Neural cell (in vitro differentiated cells): ENCODE measurements at regions not wholly inside any gene's neighbourhood (a gene's known extent, or its start where the extent isn't known, plus 50 kb on each side); places are given as distances from the start of the nearest gene placed in this dataset.
"Not testable (repeated sequence)": the region's sequence is repeated elsewhere in the genome, so short reads cannot be mapped to it uniquely, and the experiment has no call there.

Source experiments
- H2AFZ ChIP-seq: fragments of 200-600, 300-800 bp; sonication (generic), shearing (Covaris generic); 2 replicates; pipeline ENCODE4 v1.6.0; 2014; ENCODE audit warnings: low read depth, mild to moderate bottlenecking, antibody characterized with exemption, low read length, moderate library complexity
- H3F3A ChIP-seq: fragments of 200-600 bp; shearing (Covaris generic); 2 replicates; pipeline ENCODE4 v1.6.1; 2016; ENCODE audit warnings: mild to moderate bottlenecking, moderate library complexity, mixed read lengths, antibody characterized with exemption, low read length; ENCODE audit not compliant: insufficient read depth, poor library complexity, severe bottlenecking
- H3K27ac ChIP-seq: fragments of 200-600, 300-800 bp; sonication (generic), shearing (Covaris generic); 2 replicates; pipeline ENCODE4 v1.5.1; 2014; ENCODE audit warnings: mild to moderate bottlenecking, low read length, moderate library complexity
- H3K27me3 ChIP-seq: fragments of 300-800, 200-600 bp; sonication (generic), shearing (Covaris generic); 2 replicates; pipeline ENCODE4 v1.6.0; 2014; ENCODE audit warnings: mild to moderate bottlenecking, low read depth, low read length, moderate library complexity; ENCODE audit not compliant: insufficient read depth
- H3K36me3 ChIP-seq: fragments of 300-800, 200-600 bp; sonication (generic), shearing (Covaris generic); 2 replicates; pipeline ENCODE4 v1.5.1; 2014; ENCODE audit warnings: mild to moderate bottlenecking, antibody characterized with exemption, low read length, moderate library complexity; ENCODE audit not compliant: insufficient read depth
- H3K4me2 ChIP-seq: fragments of 300-800, 200-600 bp; sonication (generic), shearing (Covaris generic); 2 replicates; pipeline ENCODE4 v1.6.0; 2014; ENCODE audit warnings: mild to moderate bottlenecking, low read length
- H3K4me3 ChIP-seq: fragments of 300-800, 200-600 bp; sonication (generic), shearing (Covaris generic); 2 replicates; pipeline ENCODE4 v1.5.1; 2014; ENCODE audit warnings: mild to moderate bottlenecking, low read length, moderate library complexity
- H3K79me2 ChIP-seq: fragments of 200-600 bp; shearing (Covaris generic); replicated peaks from 2 replicates; pipeline ENCODE4 v1.6.0; 2014; ENCODE audit warnings: mild to moderate bottlenecking, low read length, moderate library complexity; ENCODE audit not compliant: insufficient read depth
- H3K9ac ChIP-seq: fragments of 300-800, 200-600 bp; sonication (generic), shearing (Covaris generic); 2 replicates; pipeline ENCODE4 v1.6.1; 2016; ENCODE audit warnings: mild to moderate bottlenecking, low read length, mixed read lengths
- H3K9me2 ChIP-seq: fragments of 200-600 bp; shearing (Covaris generic); 2 replicates; pipeline ENCODE4 v1.6.1; 2016; ENCODE audit warnings: mild to moderate bottlenecking, low read length, mixed read lengths; ENCODE audit not compliant: insufficient read depth
- H3K9me3 ChIP-seq: fragments of 200-600, 300-800 bp; sonication (generic), shearing (Covaris generic); 2 replicates; pipeline ENCODE4 v1.6.1; 2016; ENCODE audit warnings: mild to moderate bottlenecking, mixed run types, low read length, moderate library complexity, mixed read lengths
- H4K20me1 ChIP-seq: fragments of 200-600 bp; shearing (Covaris generic); 2 replicates; pipeline ENCODE4 v1.6.1; 2016; ENCODE audit warnings: mild to moderate bottlenecking, mixed run types; ENCODE audit not compliant: insufficient read depth
- CTCF ChIP-seq: fragments of 450-650 bp; IDR thresholded peaks from 2 replicates; pipeline ENCODE4 v1.5.1; 2014; ENCODE audit warnings: antibody characterized with exemption, mild to moderate bottlenecking, moderate library complexity; ENCODE audit not compliant: poor library complexity, severe bottlenecking
- EP300 ChIP-seq: fragments of 450-650 bp; conservative IDR thresholded peaks from 2 replicates; pipeline ENCODE4 v1.6.1; 2014; ENCODE audit warnings: antibody characterized with exemption, mild to moderate bottlenecking, moderate library complexity; ENCODE audit not compliant: poor library complexity, severe bottlenecking
- EZH2 ChIP-seq: fragments of 200-600, 300-800 bp; shearing (Covaris generic), sonication (generic); IDR thresholded peaks from 2 replicates; pipeline ENCODE4 v1.6.1; 2014; ENCODE audit warnings: antibody characterized with exemption, low read length, borderline replicate concordance, mild to moderate bottlenecking; ENCODE audit not compliant: insufficient read depth, poor library complexity, severe bottlenecking
- MXI1 ChIP-seq: fragments of 450-650 bp; conservative IDR thresholded peaks from 2 replicates; pipeline ENCODE4 v1.6.1; 2014; ENCODE audit warnings: antibody characterized with exemption, mild to moderate bottlenecking; ENCODE audit not compliant: poor library complexity, severe bottlenecking
- POLR2AphosphoS5 ChIP-seq: IDR thresholded peaks from 2 replicates; pipeline ENCODE4 v1.6.1; 2012
- RAD21 ChIP-seq: fragments of 450-650 bp; conservative IDR thresholded peaks from 2 replicates; pipeline ENCODE4 v1.6.1; 2014; ENCODE audit warnings: antibody characterized with exemption, mild to moderate bottlenecking, moderate library complexity
- REST ChIP-seq: IDR thresholded peaks from 2 replicates; pipeline ENCODE4 v1.6.1; 2012; ENCODE audit warnings: borderline replicate concordance
- SMC3 ChIP-seq: fragments of 450-650 bp; conservative IDR thresholded peaks from 2 replicates; pipeline ENCODE4 v1.6.1; 2014; ENCODE audit warnings: antibody characterized with exemption, mild to moderate bottlenecking, moderate library complexity; ENCODE audit not compliant: poor library complexity
- TAF1 ChIP-seq: IDR thresholded peaks from 2 replicates; pipeline ENCODE4 v1.6.1; 2012; ENCODE audit warnings: low read depth

- H3K36me3 ChIP-seq, result no peaks in the 10 kb centered on the region
- H3K9me2 ChIP-seq, result no peaks in the 10 kb centered on the region
- H3K4me2 ChIP-seq, result no peak overlapping the region
- no peaks in the 10 kb centered on the region for H3F3A ChIP-seq
- peak overlapping the region; percentile 4 for H2AFZ ChIP-seq
- no peaks in the 10 kb centered on the region for H3K27me3 ChIP-seq
- no peaks in the 10 kb centered on the region for H4K20me1 ChIP-seq
- H3K79me2 ChIP-seq, result no peaks in the 10 kb centered on the region
- no peak overlapping the region for H3K4me3 ChIP-seq
- TF ChIP-seq EZH2 (no peak), RAD21 (no peak), MXI1 (no peak), EP300 (no peak), TAF1 (no peak), POLR2AphosphoS5 (no peak)
- no peak overlapping the region for H3K27ac ChIP-seq
- no peaks in the 10 kb centered on the region for H3K9me3 ChIP-seq
- no peak overlapping the region for H3K9ac ChIP-seq
Measured at GRCh38 chr5:57738301-57738700, 255.7 kb upstream of the ACTBL2 start.

- H3K27ac ChIP-seq, result no peak overlapping the region
- peak overlapping the region; percentile 9 for H2AFZ ChIP-seq
- no peak overlapping the region for H3K4me2 ChIP-seq
Measured at GRCh38 chr5:57736716-57737115, 254.1 kb upstream of the ACTBL2 start.

GRCh38 chr5:57735279-57736153 is 252.9 kb upstream of the ACTBL2 start:
- H3K9me3 ChIP-seq, H3K9me2 ChIP-seq, H3F3A ChIP-seq, H3K4me3 ChIP-seq, H3K4me2 ChIP-seq, H2AFZ ChIP-seq, H4K20me1 ChIP-seq, H3K9ac ChIP-seq, H3K36me3 ChIP-seq, H3K27me3 ChIP-seq, H3K79me2 ChIP-seq, H3K27ac ChIP-seq: not testable (repeated sequence)

More at GRCh38 chr5:57736716-57737115, 254.1 kb upstream of the ACTBL2 start:
- Histone ChIP-seq H3K9ac (no peak overlapping the region), H3K27me3 (no peaks in the 10 kb centered on the region), H3K4me3 (no peak overlapping the region), H3F3A (no peaks in the 10 kb centered on the region), H4K20me1 (no peaks in the 10 kb centered on the region), H3K9me3 (no peaks in the 10 kb centered on the region), H3K9me2 (no peaks in the 10 kb centered on the region), H3K79me2 (no peaks in the 10 kb centered on the region), H3K36me3 (no peaks in the 10 kb centered on the region)
- TF ChIP-seq EZH2, result no peak
- TF ChIP-seq MXI1, result no peak
- no peak for TF ChIP-seq POLR2AphosphoS5
- no peak for TF ChIP-seq TAF1
- TF ChIP-seq CTCF, result no peak
- TF ChIP-seq SMC3, result no peak
- no peak for TF ChIP-seq REST
- no peak for TF ChIP-seq EP300
